NCI-H1105 treated with DMSO at 0.1 percent for 48 hours (cell line): ENCODE measurements at regions not wholly inside any gene's neighbourhood (a gene's known extent, or its start where the extent isn't known, plus 50 kb on each side); places are given as distances from the start of the nearest gene placed in this dataset.
"Not testable (repeated sequence)": the region's sequence is repeated elsewhere in the genome, so short reads cannot be mapped to it uniquely, and the experiment has no call there.

Source experiments
- DNase-seq: peaks from one replicate; lab custom pipeline; 2025; lab: John Stamatoyannopoulos, UW

GRCh38 chr7:142440906-142441411 lies 183.1 kb upstream of the PRSS58 start:
- DNase-seq = no peak

DNA sequence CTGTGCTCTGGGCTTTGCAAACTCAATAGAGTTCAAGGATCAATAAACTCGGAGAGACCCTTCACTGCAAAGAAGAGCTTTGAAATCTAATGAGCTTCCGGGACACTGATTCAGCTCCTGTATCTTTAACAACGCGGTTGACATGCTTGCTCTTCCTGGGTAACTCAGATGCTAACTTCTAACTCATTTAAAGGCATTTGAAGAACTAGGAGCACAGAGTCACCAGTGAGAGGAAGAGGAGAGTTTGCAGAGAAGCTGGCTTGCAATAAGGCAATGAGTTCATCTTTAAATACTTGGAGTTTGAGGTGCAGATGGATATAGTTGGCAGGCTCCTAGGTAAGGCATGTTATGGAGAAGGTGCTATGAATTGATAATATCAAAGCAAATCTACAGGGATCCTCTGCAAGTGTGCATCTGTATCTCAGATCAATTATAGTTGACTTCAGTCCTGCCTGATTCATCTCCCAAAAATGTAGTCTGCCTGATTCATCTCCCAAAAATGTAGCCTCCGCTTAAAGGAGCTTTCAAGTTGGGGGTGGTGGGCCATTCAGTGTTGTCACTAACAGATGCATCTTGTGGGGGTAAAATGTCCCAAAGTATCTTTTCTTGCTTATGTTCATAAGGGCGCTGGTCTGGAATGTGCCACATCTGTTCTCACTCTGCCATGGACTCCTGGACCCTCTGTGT lies 182.5 kb upstream of the PRSS58 start:
- no peak for DNase-seq

- no peak for DNase-seq
Observed at GRCh38 chr7:142439739-142440138, 181.9 kb upstream of the PRSS58 start.

DNA sequence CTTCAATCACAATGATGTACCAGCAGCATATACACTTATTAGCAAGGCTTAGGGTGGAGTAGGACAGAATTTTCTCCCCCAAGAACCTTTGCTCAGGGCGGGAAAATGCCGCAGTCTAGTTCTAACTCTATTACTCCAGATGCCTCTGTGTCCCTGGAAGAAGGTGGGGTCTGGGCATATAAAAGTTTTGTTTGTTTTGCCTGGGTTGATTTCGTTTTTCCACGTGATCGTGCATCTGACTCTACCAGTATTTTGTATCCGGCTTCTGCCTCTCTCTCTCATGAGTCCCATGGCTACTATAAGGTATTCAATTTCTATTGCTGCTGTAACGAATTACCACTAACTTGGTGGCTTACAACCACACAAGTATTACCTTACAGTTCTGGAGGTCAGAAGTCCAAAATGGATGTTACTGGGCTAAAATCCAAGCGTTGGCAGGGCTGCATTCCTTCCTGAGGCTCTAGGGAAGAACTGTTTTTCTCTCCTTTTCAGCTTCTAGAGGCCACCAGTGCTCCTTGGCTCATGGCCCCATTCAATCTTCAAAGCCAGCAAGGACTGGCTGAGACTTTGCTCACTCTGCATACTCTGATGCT lies 181.2 kb upstream of the PRSS58 start:
- no peak for DNase-seq

- DNase-seq = no peak
Observed at GRCh38 chr7:142438235-142438922, 180.5 kb upstream of the PRSS58 start.

GRCh38 chr7:142437741-142438140 lies 179.9 kb upstream of the PRSS58 start:
- no peak for DNase-seq

DNA sequence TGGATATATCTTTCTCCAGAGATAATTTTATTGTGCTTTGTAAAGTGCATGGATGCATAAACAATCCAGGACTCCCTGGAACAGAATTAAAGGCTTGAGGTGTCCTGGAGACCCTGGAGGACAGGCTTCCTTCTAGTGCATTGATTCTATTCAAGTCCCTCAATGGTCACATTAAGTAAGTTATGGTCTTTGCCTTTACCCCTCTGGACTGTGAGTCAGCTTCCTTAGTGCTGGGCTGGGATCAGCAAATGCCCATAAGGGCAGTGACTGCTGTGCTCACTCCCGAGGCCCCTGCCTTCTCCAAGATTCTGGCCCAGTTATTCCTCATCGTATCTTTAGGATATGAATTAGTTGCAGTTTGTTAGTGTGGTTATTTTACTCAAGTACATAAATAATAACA lies 178.7 kb upstream of the PRSS58 start:
- DNase-seq = no peak

DNA sequence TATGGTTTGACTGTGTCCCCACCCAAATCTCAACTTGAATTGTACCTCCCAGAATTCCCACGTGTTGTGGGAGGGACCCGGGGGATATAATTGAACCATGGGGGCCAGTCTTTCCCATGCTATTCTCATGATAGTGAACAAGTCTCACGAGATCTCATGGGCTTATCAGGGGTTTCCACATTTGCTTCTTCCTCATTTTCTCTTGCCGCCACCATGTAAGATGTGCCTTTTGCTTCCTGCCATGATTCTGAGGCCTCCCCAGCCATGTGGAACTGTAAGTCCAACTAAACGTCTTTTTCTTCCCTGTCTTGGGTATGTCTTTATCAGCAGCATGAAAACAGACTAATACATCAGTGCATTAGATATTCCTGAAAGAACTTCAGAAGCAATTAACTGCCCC lies 177.7 kb upstream of the PRSS58 start:
- not testable (repeated sequence) for DNase-seq

GRCh38 chr7:142434666-142435167 lies 176.9 kb upstream of the PRSS58 start:
- DNase-seq = no peak

DNA sequence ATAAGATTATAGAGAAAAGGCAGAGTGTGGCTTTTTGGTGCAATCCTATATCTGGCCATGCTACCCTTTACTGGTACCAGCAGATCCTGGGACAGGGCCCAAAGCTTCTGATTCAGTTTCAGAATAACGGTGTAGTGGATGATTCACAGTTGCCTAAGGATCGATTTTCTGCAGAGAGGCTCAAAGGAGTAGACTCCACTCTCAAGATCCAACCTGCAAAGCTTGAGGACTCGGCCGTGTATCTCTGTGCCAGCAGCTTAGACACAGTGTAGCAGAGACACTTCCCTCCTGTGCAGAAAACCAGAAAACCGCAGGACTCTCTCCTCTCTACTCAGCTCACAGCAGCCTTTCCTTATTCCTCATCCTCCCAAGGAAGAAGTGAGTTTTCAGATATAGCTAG lies 176.3 kb upstream of the PRSS58 start:
- DNase-seq = not testable (repeated sequence)

DNA sequence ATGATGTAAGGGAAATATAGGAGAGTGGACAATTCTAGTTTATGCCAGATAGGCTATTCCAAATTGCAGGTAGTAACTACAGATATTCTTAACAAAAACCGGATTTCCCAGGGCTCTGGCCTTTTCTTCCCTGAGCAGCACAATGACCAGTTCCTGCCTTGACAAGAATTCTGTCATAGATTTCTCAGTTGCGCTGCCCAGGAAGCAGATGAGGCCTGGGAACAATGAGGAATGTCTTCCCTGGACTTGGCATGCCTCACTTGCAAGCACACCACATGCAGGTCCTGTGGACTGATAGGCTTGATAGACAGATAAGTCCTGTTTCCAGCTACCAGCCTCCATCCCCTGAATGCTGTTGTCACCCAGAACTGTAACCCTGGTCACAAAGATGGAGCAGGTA lies 174.5 kb upstream of the PRSS58 start:
- no peak for DNase-seq

DNA sequence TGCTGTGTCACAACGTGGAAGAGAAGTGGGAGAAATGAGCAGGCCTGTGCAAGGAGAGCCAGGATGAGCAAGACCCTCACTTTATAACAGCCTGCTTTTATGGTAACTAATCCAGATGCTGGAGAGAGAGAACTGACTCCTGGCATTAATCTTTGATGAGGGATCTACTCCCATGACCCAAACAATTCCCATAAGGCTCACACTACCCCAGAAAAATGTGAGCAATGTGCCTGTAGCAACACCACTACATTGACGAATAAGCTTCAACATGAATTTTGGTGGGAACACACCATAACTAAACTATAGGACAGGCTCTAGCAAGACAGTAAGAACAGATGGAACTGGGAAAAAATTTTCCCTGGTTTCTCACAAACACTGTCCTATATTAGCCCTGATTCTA lies 173.6 kb upstream of the PRSS58 start:
- no peak for DNase-seq

- DNase-seq = no peak
Observed at GRCh38 chr7:142428094-142428493, 170.2 kb upstream of the PRSS58 start.

- DNase-seq = no peak
Observed at GRCh38 chr7:142425281-142425680, 167.4 kb upstream of the PRSS58 start.

- DNase-seq = no peak
Observed at GRCh38 chr7:142422621-142423020, 164.8 kb upstream of the PRSS58 start.

DNA sequence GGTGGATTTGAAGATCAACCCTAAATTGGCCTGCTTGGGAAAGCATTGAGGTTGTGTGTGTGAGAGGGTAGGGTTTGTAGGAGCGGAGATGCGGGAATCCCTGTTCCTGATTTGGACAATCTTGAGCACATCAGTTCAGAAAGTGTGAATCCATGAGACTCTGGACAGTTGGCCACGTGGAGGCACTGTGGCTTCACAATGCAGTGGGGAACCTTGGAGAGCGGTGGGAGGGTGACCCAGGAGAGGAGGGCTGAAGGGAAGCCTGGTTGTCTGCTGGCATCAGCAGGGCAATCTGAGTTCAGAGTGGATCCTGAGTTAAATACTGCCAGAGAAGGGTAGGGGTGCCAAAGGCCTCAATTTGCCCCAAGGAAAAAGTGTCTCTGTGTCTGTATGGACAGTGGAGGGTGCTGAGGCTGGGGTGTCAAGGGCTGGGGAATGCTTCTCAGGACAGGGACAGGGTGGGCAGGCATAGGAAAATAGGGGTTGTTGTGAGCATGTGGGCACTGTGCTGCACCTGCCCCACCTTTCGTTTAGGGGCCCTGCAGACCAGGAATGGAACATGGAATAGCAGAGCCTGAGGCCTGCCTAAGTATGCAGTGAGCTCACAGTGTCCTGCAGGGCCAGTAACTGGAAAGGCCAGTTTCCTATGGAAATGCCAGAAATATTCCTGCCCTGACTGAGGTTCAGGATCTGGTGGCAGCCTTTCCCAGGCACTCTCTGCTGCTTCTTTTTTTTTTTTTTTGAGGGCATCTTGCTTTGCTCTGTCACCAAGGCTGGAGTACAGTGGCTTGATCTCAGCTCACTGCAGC lies 162.9 kb upstream of the PRSS58 start:
- DNase-seq = no peak

- no peak for DNase-seq
Observed at GRCh38 chr7:142418326-142418725, 160.5 kb upstream of the PRSS58 start.

DNA sequence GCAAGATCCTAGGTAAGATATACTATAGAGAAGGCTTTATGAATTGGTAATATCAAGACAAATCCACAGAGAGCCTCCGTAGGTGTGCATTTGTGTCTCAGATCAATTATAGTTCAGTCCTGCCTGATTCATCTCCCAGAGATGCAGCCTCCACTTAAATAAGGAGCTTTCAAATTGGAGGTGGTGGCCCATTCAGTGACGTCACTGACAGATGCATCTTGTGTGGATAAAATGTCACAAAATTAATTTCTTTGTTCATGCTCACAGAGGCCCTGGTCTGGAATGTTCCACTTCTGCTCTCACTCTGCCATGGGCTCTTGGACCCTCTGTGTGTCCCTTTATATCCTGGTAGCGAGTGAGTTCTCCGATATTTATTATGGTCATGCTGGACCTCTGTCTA lies 157.1 kb upstream of the PRSS58 start:
- DNase-seq = no peak

DNA sequence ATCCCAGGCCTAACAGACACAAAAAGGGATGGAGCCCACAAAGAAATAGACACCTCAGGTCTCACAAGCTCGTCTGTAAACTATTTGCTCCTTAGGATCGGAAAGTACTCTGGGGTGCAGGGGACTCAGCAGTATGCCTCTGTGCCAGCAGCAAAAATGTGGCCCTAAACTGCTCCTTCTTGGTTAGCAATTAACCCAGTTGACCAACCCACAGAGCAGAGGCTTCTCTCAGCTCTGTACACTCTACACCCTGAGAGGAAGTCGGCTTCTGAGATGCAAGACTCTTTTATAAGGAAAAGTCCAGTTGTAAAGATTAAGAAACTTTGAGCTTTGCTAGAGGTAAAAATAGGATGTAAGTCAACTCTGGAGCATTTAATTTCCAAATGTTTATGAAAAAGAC lies 156.3 kb upstream of the PRSS58 start:
- DNase-seq = no peak

GRCh38 chr7:142413280-142414000 lies 155.6 kb upstream of the PRSS58 start:
- DNase-seq = no peak

- DNase-seq = peak; percentile 4
Observed at GRCh38 chr7:142412551-142413193, 154.8 kb upstream of the PRSS58 start.
